Fibroblast of skin of back (primary cell): ENCODE measurements at regions not wholly inside any gene's neighbourhood (a gene's known extent, or its start where the extent isn't known, plus 50 kb on each side); places are given as distances from the start of the nearest gene placed in this dataset.

Source experiments
- DNase-seq: peaks from one replicate; pipeline ENCODE4 v3.0.0-alpha.2; 2013

DNA sequence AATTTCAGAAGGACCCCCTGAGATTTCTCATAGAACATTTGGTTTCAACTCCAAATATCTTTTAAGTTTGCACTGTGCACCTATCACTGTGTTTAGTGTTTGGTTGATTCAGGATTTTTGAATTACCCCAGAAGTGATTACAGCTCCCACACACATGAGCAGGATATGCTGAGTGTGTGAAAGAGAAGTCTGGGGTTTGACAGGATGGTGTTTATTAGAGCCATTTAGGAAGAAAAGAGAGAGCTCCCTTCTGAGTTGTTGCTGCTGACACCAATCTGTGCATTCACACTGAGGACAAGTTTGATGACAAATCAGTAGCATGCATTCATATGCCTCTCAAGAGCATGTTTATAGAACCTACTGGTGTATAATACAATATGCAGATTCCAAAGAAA is 118.1 kb downstream of the RPL22L1 start:
- peak; percentile 76 for DNase-seq

DNA sequence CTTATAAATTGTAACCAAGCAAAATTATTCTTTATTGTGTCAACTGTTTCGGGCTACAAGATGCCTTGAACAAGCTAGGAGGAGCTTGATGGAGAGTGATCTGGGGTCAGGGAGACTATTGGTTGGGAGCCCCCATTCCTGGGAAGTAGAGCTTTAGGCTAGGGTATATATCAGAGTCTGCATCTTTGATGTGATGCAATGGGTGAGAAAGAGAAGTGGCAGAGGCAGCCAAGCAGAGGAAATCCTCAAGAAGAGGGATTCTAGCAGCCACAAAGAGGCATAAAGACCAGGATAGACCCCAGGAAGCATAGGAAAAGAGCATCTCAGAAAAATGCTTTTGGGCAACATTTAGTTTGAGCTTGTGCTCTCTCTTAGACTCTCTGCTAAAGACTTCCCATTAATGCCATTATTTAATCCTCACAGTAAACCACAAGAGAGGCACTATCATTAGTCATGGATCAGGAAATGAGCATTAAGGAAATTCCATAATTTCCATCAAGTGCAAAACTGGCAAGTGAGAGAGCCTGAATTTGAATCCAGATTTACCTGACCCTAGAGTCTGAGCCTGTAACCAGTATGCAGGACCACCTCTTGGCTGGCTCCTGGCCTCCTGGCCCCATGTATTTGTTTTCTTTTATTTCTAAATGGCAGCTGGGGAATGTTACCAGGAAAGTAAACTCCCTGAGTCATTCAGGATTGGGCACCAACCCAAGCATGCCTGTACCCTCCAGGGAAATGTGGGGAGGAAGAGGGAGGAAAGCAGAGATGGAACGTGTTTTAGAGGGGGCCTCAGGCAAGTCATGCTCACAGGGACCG is 118.7 kb downstream of the RPL22L1 start:
- DNase-seq: peak; percentile 98

DNA sequence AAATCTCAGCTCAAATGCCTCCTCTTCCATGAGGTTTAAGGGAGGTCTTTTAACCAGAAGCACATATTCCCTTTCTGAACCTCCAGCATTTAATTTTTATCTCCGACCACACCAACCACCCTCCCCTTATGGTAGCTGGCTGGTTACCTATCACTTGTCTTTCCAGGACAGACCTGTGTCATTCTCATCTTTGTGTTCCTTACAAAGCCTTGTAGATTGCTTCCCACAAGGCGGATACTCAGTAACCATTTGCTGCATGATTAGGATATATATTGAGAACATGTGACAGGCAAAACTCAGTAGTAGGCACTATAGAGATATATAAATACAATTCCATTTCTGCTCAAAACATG is 119.5 kb downstream of the RPL22L1 start:
- DNase-seq: no peak

DNA sequence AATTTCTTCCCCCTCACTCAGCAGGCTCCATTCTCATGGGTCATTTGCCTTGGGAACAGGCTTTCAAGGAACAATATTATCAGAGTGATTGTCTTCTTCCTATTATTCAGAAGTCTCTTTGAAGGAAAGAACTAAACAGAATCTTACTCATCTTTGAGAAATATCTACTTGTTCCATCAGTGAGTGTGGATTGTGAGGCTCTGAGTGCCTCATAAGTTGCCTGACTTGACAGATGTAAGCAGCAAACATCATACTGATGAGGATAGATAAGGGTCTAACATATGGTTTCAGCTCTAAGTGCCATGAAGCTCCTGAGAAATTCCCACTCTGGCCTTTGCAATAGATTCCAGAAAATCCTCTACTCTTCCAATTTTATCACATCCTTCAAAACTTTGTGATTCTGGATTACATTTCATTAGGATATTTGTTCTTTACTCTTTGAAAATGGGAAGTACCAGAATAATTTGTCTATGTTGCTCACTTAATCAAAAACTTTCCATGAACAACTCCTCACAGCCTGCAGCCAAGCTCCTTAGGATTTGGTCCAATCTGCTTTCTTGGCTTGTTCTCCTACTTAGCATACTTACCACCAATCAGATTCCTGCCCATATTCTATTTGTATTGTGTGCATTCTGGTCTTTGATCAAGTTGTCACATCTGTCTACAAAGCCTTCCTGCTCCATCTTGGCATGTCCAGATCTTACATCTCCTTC is 120.1 kb downstream of the RPL22L1 start:
- DNase-seq: no peak

DNA sequence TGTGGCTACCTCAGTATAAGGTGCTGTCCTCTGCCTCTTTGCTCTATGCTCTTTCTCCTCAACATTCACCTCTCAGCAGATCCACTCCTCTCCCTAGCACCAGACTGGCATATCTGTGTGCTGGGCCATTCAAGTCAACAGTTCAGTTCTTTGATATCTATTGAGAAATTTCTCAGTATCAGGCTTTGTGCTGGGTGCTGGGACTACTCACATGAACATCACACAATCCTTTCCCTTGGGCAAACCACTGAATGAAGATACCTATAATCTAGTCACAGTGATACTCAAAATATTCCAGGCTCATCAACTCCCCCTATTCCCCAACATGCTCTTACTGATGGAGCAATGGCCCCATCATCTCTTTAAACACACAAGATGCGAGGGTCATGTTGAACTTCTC is 120.8 kb downstream of the RPL22L1 start:
- DNase-seq: no peak

DNA sequence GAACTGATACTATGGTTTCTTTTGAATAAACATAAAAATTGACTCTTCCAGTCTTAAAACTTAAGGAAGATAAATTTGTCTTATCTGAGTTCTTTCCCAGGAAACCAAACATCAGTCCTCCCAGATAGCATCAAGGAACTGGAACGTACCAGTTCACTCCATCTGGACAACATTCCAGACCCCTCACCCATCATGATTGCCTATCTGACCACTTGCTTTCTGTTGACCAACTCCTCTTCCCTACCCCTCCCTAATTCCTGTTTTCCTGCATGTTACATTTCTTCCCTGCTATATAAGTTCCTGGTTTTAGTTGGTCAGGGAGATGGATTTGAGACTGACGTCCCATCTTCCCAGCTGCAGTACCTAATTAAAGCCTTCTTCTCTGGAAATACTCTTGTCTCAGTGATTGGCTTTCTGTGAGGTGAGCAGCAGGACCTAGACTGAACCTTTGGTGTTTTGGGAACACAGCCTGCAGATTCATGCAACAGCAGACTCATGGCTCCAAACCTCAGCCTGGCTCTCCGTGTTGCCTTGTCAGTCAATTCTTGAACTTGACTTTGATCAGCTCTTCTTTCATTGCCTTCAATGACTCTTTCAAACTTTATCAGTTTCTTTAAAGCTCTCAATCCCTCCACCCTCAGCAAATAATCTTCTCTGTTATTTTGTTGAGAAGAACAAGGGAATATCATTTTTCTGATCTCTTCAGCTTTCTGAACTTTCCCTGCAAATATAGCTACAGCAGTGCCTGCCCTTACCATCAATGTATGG is 123.6 kb downstream of the RPL22L1 start:
- no peak for DNase-seq

DNA sequence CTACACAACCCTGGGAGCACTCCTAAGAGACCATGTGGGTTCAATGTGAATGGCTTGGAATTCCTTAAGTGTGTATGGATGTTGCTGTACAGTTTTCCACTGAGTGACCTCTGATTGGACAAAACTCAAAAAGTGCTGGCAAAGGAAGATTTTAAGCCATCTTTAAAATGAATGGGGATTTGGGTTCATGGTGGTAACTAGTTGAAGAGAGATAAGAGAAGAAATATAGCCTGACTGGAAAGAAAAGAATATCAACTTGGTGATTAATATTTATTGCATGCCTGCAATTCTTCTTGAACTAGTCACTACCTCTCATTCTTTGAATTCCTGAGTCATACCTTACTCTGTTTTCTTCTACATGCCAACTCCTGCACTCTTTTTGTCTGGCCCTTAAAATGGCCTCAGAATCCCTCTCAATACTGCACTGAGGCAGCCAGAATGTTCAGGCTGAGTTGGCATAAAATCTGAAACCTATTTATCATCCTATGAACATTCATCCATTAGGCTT is 124.7 kb downstream of the RPL22L1 start:
- peak; percentile 80 for DNase-seq

DNA sequence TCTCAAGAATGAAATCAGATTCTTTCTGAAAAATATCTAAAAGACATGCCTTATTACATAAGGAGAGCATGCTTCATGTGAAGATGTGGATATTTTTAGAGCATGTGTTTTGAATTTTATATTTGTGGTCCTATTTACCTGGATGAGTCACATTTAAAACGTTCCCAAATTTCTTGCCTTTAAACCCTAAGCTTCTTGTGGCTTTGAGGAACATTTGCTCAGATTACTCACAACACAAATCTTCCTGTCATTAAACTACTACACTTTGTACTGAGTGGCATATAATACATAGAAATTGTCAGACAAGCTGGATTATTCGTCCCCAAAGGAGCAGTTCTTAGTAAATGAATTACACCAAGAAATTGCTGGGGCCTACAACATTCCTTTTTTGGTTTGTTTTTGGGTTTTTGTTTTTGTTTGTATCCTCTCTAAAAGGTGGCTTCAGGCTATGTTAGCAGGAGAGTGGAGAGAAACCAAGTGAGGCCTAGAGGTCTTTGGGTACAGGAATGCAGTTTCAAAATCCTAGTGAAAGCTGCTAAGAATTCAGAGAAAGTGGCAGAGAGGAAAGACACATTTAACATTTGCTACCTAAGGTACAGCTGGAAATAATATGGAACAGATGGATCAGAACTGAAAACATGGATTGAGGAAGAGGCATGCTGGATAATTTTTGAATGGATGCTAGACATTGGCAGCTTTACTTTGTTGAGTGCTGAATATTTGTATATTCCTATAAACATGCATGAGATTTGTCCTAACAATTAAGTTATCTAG is 128.1 kb downstream of the RPL22L1 start:
- no peak for DNase-seq

DNA sequence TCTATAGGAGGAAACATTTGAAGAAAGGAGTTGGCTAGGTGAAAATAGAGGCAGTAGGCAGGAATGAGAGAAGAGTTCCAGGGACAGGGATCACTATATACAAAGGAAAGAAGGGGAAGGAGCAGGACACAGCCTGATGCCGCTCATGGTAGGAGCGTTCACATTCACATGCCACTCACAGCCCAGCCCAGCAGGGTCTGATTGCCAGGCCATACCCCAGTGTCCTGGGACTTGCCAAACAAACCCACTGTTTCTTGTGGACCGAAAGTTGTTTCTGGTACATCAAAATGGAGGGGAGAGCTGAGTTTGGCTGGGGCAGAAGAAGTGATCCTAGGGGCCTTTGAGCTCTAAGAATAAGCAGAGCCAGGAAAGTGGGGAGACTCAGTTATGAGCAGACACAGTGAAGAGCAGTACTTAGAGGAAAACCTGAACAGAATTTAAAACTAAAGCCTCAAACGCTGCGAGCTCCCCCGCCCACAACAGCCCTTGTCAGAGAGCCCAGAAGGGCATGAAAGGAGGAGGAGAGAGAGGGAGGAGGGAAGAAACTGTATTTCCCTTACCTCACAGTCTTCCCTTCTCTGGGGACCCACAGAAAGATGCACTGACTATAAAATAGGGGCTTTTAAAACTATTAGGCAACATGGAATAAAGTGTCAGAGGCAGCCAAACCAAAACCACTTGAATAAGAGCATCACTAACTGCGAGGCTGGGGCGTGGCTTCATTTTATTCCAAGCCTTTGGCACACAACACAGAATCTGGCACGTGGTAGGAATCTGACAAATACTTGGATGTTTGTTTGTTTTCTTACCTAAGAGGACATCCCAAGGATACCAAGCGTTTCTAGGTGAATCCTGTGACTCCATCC is 129.0 kb downstream of the RPL22L1 start:
- peak; percentile 40 for DNase-seq

DNA sequence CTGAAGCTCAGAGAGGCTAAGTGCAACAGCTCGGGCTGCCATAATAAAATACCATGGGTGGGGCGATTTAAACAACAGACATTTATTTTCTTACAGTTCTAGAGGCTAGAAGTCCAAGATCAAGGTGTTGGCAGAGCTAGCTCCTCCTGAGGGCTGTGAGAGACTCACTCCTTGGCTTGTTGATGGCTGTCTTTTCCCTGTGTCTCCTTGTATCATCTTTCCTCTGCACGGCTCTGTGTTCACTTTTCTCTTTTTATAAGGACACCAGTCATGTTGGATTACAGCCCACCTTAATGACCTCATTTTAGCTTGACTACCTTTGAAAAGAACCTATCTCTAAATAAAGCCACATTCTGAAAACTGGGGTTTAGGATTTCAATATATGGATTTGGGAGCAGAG is 129.7 kb downstream of the RPL22L1 start:
- DNase-seq: no peak

DNA sequence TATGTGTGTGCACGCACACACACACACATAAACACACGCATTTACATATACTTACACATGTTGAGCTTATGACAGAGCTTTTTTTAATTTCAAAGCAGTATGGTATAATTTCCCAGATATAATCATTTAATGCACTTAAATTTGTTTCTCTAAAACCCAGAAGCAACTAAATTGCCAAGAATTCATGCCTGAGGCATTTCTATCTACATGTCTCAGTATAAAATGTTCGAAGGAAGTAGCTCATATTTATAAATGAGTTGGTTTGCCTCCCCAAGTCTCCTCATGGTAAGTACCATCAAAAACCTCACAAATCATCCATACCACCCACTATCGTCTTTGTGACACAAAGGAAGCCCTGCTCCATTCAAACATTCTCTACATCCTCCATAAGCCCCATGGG is 130.6 kb downstream of the RPL22L1 start:
- no peak for DNase-seq

DNA sequence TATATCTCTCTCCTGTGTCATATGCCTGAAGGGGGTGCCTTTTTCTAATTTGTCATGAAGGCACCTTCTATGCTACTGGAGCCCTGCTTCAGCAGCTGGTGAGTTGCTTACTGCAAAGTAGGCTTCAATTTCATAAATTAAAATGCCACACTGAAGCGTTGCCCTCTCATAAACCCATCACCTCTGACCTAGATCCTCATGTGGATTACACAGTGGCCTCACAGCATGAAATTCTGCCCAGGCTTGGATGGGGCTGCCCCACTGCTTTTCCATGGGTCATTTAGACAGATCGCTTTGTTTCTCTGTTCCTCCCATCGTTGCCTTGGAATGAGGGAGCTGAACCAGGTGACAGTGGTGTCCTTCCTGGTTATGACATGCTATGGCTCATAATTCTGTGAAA is 131.2 kb downstream of the RPL22L1 start:
- DNase-seq: no peak

DNA sequence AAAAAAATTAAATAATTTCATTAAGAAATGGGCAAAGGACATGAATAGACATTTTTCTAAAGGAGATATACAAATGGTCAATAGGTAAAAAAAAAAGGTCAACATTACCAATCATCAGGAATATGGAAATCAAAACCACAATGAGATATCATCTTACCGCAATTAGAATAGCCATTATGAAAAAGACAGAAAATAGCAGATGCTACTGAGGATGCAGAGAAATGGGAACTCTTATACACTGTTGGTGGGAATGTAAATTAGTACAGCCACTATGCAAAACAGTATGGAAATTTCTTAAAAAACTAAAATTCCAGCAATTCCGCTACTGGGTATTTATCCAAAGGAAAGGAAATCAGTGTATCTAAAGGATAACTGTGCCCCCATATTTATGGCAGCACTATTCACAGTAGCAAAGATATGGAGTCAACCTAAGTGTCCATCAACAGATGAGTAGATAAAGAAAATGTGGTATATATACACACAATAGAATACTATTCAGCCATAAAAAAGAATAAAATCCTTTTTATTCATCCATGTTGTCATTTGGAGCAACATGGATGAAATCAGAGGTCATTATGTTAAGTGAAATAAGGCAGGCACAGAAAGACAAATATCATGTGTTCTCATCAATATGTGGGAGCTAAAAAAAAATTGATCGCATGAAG is 132.4 kb downstream of the RPL22L1 start:
- no peak for DNase-seq

DNA sequence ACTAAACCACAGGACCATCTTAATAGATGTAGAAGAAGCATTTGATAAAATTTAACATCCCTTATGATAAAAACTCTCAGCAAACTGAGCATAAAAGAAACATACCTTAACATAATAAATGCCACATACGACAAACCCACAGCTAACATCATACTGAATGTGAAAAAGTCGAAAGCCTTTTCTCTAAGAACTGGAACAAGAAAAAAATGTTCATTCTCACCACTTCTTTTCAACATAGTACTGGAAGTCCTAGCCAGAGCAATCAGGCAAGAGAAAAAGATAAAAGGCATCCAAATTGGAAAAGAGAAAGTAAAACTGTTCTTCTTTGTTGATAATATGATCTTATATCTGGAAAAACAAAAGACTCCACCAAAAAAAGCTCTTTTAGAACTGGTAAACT is 134.2 kb downstream of the RPL22L1 start:
- DNase-seq: no peak

DNA sequence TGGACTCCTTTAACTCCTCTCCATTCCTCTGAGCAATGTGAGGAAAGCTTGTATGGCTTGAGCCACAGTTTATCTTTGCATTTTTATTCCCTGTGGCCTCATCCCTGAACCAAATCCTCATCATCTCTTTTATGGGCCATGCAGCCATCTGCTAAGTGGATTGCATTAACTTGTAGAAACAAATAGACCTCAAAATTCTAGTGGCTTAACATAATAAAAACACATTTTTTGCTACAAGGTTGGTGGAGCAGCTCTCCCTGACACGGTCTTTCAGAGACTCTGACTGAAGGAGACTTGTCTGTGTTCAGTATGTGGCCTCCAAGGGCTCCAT is 135.3 kb downstream of the RPL22L1 start:
- no peak for DNase-seq

DNA sequence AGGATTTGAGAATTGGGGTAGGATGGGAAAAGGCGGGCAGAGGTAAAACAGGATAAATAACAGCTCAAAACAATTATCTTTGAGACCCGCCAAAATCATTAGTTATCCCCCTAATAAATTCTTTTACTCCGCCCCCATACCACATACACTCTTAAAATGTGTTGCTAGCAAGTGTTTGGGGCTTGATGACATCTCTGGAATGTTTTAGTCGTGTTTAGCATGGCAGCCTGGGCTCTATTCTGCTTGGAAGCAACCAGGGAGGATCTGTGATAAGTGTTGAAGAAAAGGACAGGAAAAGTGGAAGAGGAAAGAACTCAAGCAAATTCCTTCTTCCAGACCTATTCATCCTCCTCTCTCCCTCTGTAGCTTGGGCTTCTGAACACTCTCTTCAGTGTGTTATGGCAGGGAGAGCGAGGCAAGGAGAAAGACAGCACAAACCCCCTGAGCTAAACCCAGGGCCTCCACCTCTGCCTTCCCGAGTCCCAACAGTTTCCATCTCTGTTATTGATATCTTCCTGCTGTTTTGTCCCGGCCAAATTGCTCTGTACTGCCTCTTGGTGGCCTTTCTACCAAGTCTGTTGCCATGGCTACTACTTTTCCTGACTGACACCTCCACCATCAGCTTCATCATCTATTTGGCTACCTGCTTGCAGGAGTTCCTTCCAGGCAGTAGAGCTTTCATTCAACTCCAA is 135.8 kb downstream of the RPL22L1 start:
- no peak for DNase-seq

DNA sequence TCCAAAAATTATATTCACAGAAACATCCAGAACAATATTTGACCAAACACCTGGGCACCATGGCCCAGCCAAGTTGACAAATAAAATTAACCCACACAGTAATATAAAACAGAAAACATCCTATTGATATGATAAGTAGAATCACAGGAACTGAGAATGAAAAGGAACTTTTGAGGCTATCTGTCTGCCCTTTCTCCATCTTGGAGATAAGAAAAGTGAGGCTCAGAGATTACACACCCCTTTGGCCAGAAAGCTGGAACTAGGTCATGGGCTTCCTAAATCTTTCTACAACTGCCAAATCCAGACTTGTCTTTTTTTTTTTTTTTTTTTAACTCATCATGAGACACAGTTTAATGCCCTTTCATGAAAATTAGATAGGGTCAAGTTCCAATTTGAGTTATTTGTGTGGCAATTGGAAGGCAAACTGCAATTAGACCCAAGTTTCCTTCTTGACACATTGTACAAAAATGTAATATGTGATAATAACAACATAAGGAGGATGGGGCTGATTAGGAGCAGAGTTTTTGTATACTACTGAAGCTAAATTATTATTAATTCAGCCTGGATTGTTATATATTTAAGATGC is 137.2 kb downstream of the RPL22L1 start:
- DNase-seq: no peak

DNA sequence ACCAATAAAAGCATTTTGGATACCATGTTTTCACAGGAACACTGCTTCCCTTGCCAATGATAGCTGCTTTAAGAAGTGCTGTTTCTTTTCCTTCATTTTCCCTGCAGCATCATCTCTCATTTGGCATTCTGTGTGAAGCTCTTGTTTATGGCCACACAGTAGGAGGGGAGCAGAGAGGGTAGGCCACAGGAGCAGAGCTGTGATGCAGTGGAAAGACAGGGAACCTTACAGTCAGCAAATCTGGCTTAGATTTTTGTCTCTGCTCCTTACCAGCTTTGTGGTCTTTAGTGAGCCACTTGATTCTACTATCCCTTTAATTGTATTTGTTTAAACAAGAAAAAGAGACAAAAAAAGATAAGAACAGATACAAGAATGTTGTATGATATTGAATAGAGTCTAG is 138.7 kb downstream of the RPL22L1 start:
- no peak for DNase-seq

DNA sequence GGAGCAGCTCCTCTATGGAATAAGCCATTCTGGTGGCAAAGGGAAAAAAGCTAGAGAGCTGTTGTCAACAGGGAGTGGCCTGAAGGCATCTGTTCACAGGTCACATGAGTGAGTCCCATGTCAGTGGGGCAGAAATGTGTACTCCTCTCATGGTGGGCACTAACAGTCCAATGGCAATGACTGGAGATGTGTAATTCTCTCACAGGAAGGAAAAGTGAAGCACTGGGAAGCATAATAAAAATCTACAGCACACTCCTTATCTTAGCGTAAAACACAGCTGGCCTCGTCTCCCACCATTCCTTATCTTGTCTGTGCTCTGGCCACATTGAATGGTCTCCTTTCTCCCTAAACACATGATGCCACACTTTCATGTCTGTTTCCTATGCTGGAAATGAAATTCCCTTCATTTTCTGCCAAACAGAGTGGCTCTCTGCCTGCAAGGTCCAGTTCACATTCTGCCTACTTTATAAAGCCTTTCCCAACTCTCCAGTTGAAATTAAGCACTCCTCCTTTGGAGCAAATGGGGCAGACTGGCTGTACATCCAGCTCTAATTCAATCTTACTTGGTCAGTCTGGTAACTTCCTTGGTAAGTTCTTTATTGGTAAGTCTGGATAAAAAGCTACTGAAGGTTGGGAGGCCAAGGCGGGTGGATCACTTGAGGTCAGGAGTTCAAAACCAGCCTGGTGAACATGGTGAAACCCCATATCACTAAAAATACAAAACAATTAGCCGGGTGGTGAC is 139.8 kb downstream of the RPL22L1 start:
- no peak for DNase-seq
